Thyroid gland (tissue), 4 donors: ENCODE measurements at regions not wholly inside any gene's neighbourhood (a gene's known extent, or its start where the extent isn't known, plus 50 kb on each side); places are given as distances from the start of the nearest gene placed in this dataset.

Source experiments
- DNase-seq, 2 donors: peaks; one replicate each; pipeline ENCODE4 v3.0.0-alpha.2; 2019
- H3K27ac ChIP-seq, 3 donors: fragments of 200-600 bp; sonication (generic); 1 replicate in 2 of 3; 2 replicates in 1 of 3; pipeline ENCODE4 v1.5.1; 2016 to 2019; ENCODE audit warnings: mild to moderate bottlenecking in 1 of 3, moderate library complexity in 1 of 3
- H3K27me3 ChIP-seq: fragments of 200-600 bp; sonication (generic); one replicate; pipeline ENCODE4 v1.5.1; 2019
- H3K36me3 ChIP-seq, 2 donors: fragments of 200-600 bp; sonication (generic); one replicate each; pipeline ENCODE4 v1.5.1; 2016 to 2019
- H3K4me1 ChIP-seq, 2 donors: fragments of 200-600 bp; sonication (generic); one replicate each; pipeline ENCODE4 v1.5.1; 2017 to 2019
- H3K4me3 ChIP-seq, 3 donors: fragments of 200-600 bp; sonication (generic); replicated peaks in 1 of 3; 1 replicate in 2 of 3; 2 replicates in 1 of 3; pipeline ENCODE4 v1.5.1; 2016; ENCODE audit warnings: mild to moderate bottlenecking in 1 of 3
- H3K9me3 ChIP-seq: fragments of 200-600 bp; sonication (generic); one replicate; pipeline ENCODE4 v1.5.1; 2017
- POLR2A ChIP-seq, 2 donors: fragments of 450-650 bp; IDR thresholded peaks; one replicate each; pipeline ENCODE4 v1.6.1; 2017; ENCODE audit warnings: antibody characterized with exemption in 2 of 2, mild to moderate bottlenecking in 2 of 2, moderate library complexity in 1 of 2
- WGBS, 2 donors: methylation state at CpG; one replicate each; pipeline ENCODE4 v1.1.5; 2017; 5-methylcytosine and 5-hydroxymethylcytosine counted together
- intact Hi-C: fragments of 100-400 bp; cut with DNase I; formaldehyde crosslinking; loops from one replicate; pipeline ENCODE4 v1.15.1; 2023
- TF ChIP-seq, protein P1 (sequence below), 6 experiments: fragments of 200-600 bp in 3 of 6; fragments of 450-650 bp in 3 of 6; sonication (generic) in 3 of 6; IDR thresholded peaks; one replicate each; pipeline ENCODE4 v1.5.1; 2016 to 2019; ENCODE audit warnings: antibody characterized with exemption in 6 of 6, mild to moderate bottlenecking in 2 of 6, inconsistent platforms in 1 of 6, moderate library complexity in 1 of 6

- no peaks in the 10 kb centered on the region for H3K27me3 ChIP-seq
- no peaks in the 10 kb centered on the region for H3K9me3 ChIP-seq
- no peak overlapping the region for H3K27ac ChIP-seq
- intact Hi-C loops: no loop called here
- peak; percentile 33 to 41 for DNase-seq
- H3K4me1 ChIP-seq: no peaks in the 10 kb centered on the region
- no peaks in the 10 kb centered on the region for H3K36me3 ChIP-seq
- no peak overlapping the region for H3K4me3 ChIP-seq
- 37 to 50% methylated on average over 1 of the region's 1 CpG for WGBS, 2 donors
- TF ChIP-seq, protein P1, sequence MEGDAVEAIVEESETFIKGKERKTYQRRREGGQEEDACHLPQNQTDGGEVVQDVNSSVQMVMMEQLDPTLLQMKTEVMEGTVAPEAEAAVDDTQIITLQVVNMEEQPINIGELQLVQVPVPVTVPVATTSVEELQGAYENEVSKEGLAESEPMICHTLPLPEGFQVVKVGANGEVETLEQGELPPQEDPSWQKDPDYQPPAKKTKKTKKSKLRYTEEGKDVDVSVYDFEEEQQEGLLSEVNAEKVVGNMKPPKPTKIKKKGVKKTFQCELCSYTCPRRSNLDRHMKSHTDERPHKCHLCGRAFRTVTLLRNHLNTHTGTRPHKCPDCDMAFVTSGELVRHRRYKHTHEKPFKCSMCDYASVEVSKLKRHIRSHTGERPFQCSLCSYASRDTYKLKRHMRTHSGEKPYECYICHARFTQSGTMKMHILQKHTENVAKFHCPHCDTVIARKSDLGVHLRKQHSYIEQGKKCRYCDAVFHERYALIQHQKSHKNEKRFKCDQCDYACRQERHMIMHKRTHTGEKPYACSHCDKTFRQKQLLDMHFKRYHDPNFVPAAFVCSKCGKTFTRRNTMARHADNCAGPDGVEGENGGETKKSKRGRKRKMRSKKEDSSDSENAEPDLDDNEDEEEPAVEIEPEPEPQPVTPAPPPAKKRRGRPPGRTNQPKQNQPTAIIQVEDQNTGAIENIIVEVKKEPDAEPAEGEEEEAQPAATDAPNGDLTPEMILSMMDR (IDR thresholded peaks at IDR 0.05): no peak
- TF ChIP-seq POLR2A (IDR thresholded peaks at IDR 0.05): no peak
Observed at GRCh38 chr3:88595026-88595425, 445.3 kb downstream of the C3orf38 start.

- Histone ChIP-seq H3K27ac (no peak overlapping the region), H3K4me3 (no peak overlapping the region), H3K4me1 (no peaks in the 10 kb centered on the region), H3K36me3 (no peaks in the 10 kb centered on the region), H3K27me3 (no peaks in the 10 kb centered on the region), H3K9me3 (no peaks in the 10 kb centered on the region)
- 91 to 95% methylated on average over 1 of the region's 1 CpG for WGBS, 2 donors
- intact Hi-C loops: no loop called here
- no peak for DNase-seq
- TF ChIP-seq, protein P1 (IDR thresholded peaks at IDR 0.05): no peak
- no peak for TF ChIP-seq POLR2A (IDR thresholded peaks at IDR 0.05)
Observed at GRCh38 chr3:88596451-88596850, 446.7 kb downstream of the C3orf38 start.

GRCh38 chr3:88610820-88611219, 461.1 kb downstream of the C3orf38 start:
- no peak for TF ChIP-seq POLR2A (IDR thresholded peaks at IDR 0.05)
- TF ChIP-seq, protein P1 (IDR thresholded peaks at IDR 0.05): no peak
- WGBS, 2 donors: 68 to 76% methylated on average over 5 of the region's 5 CpGs
- no peak for DNase-seq

GRCh38 chr3:88611826-88612326, 462.1 kb downstream of the C3orf38 start:
- WGBS, 2 donors: 37 to 41% methylated on average over 2 of the region's 2 CpGs
- no peaks in the 10 kb centered on the region for H3K4me1 ChIP-seq
- no peak overlapping the region for H3K4me3 ChIP-seq
- TF ChIP-seq, protein P1 (IDR thresholded peaks at IDR 0.05): no peak
- TF ChIP-seq POLR2A (IDR thresholded peaks at IDR 0.05): no peak
- no peak for DNase-seq
- no peak overlapping the region for H3K27ac ChIP-seq
- intact Hi-C loops: no loop called here
- H3K36me3 ChIP-seq: no peaks in the 10 kb centered on the region
- no peaks in the 10 kb centered on the region for H3K9me3 ChIP-seq
- no peaks in the 10 kb centered on the region for H3K27me3 ChIP-seq

More at GRCh38 chr3:88610820-88611219, 461.1 kb downstream of the C3orf38 start:
- H3K27ac ChIP-seq: no peak overlapping the region
- no peaks in the 10 kb centered on the region for H3K4me1 ChIP-seq
- intact Hi-C loops: no loop called here
- H3K9me3 ChIP-seq: no peaks in the 10 kb centered on the region
- no peak overlapping the region for H3K4me3 ChIP-seq
- no peaks in the 10 kb centered on the region for H3K27me3 ChIP-seq
- no peaks in the 10 kb centered on the region for H3K36me3 ChIP-seq

- intact Hi-C loops: no loop called here
- no peak for DNase-seq
- no peak overlapping the region for H3K4me3 ChIP-seq
- no peak overlapping the region for H3K27ac ChIP-seq
- no peaks in the 10 kb centered on the region for H3K9me3 ChIP-seq
- H3K36me3 ChIP-seq: no peaks in the 10 kb centered on the region
- no peaks in the 10 kb centered on the region for H3K27me3 ChIP-seq
- WGBS, 2 donors: 66 to 82% methylated on average over 1 of the region's 1 CpG
- no peak for TF ChIP-seq POLR2A (IDR thresholded peaks at IDR 0.05)
- TF ChIP-seq, protein P1 (IDR thresholded peaks at IDR 0.05): no peak
- H3K4me1 ChIP-seq: no peaks in the 10 kb centered on the region
Observed at GRCh38 chr3:88616413-88616812, 466.7 kb downstream of the C3orf38 start.
